ENCODE measurements at regions not wholly inside any gene's neighbourhood (a gene's known extent, or its start where the extent isn't known, plus 50 kb on each side); places are given as distances from the start of the nearest gene placed in this dataset.

GRCh38 chr2:198901894-198902293 lies 555.8 kb downstream of the SATB2 start:
- TF ChIP-seq EZH2 (IDR thresholded peaks at IDR 0.05; ENCODE audit: borderline replicate concordance, low read length) (no peak), CTCF (IDR thresholded peaks at IDR 0.05; ENCODE audit: low read length) (no peak)

All from OCI-LY1 (cell line).